Inflammatory macrophage treated with lipopolysaccharide for 1 hour (primary cell): ENCODE measurements at regions not wholly inside any gene's neighbourhood (a gene's known extent, or its start where the extent isn't known, plus 50 kb on each side); places are given as distances from the start of the nearest gene placed in this dataset.

Experiments used
- DNase-seq, 2 donors: peaks; one replicate each; pipeline ENCODE4 v3.0.0-alpha.2; 2020 to 2022

DNA sequence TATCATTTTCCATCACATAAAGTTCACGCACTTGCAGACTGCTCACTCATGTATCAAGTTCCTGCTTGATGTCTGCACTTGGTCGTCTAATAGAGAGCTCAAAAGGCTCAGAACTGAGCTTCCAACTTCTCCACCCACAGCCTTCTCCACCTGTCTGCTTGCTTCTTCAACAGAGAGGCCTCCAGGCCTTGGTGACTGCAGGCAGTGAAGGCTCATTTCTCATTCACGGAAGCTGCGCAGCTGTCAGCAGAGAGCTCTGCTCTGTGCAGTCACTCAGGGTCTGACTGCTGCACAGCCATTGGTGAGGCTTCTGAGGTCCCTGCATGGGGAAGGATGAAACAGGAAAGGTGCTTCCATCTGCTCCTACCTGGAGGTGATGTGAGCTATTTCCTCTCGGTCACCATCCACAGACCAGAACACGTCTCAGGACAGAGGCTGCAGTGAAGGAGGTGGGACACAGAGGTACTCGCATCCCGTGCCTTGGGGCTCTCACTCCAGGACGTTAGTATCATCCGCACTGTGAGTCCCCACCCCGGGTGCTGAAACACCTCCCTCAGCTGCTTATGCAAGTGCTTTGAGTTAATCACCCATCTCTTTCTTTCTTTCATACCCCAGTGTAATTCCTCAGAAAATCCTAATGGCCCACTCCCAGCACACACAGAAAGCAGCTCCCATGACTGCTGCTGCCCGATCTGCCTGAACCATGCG is 126.2 kb downstream of the TMEM18 start:
- no peak for DNase-seq

DNA sequence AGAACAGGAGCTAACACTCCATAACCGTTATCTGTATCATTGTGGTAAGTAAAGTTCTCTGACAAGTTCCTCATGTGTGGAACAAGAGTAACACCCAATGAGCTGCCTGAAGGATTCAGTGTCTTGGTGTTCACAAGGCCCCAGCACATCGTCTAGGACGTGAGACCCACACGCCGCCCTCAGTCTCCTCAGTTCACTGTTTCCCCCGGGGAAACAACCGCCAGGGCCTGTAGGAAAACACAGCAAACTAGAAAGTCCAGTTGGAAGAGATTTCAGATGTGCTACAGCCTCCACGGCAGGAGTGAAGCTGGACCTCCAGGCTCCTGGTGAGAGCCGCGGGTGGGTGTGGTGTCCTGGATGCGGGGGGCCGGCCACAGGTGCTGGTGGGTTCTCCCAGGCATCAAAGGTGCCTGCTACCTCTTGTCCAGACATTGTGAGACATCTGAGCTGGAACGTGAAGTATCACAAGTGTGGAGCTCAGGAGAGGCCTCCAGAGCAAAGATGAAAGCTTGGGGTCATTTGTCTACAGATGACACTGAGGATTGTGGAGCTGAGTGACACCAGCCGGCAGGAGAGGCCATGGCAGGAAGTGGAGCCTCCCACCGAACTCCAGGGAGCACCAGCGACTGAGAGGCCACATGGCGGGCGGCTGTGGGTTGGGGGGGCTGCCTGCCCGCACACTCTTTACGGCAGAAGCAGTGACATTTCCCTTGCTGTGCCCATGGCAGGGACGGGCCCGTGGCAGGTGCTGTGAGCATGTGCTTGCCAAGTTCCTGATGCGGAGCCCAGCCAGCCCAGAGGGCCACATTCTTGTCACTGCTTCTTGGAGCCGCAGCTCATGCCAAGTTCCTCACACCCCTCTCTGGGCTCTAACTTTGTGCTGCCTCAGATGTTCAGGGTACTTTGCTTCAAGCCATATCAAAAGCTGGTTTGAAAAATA is 131.2 kb downstream of the TMEM18 start:
- DNase-seq, result no peak

DNA sequence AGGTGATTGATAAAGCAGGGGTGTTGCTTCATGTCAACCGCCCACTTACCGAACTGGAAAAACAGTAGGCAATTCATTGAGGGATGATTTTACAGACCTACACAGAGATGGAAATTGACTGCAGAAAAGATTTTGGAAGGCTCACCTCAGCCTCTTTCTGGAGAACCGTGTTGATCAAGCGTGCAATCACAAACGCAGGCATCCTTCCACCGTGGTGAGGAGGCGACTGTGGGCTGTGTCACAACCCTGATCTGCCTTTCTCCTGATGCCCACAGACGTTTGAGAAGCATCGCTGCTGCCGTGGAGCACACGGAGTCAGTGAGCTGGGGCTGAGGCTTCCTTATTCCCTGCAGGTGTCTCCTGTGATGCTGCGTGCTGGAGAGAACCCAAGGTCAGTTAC is 132.0 kb downstream of the TMEM18 start:
- DNase-seq, result no peak

GRCh38 chr2:538646-539045 is 138.6 kb downstream of the TMEM18 start:
- DNase-seq, result no peak

GRCh38 chr2:535222-535621 is 142.0 kb downstream of the TMEM18 start:
- no peak for DNase-seq

DNA sequence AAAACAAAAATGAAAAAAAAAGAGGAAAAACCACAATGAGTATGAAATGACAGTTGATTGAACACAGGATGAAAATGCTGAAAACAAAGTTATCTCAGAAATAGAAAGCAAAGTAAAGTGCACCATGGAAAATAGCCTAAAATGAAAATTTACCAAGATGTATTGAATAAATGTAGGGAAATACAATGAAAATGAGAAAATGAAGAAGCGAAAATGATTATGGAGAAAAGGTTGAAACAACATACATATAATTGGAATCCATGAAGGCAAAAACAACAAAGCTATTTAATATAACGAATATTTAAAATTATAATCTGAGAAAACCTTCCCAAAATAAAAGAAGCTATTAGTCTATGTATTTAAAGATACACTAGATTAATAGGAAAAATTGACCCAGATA is 147.4 kb downstream of the TMEM18 start:
- DNase-seq, result no peak

GRCh38 chr2:529424-529823 is 147.8 kb downstream of the TMEM18 start:
- DNase-seq, result peak in 1 of 2 donors; percentile 3

DNA sequence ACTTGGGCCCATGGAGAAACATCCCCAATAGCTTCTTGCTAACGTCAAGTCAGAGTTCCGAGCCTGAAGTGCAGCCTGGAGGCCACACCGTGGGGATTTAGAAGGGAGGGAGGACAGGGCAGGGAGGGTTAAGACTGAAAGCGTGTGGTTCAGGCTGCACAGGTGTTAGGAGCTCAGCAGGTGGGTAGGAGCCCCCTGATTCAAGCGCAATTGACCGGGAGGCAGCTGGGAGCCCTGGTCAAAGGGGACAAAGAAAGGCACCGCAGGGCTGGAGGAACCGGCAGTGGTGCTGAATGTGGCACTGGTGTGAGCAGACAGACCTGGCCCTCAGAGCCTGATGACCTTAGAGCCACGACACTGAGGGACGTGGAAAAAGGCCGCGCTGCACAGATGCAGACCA is 149.6 kb downstream of the TMEM18 start:
- no peak for DNase-seq

DNA sequence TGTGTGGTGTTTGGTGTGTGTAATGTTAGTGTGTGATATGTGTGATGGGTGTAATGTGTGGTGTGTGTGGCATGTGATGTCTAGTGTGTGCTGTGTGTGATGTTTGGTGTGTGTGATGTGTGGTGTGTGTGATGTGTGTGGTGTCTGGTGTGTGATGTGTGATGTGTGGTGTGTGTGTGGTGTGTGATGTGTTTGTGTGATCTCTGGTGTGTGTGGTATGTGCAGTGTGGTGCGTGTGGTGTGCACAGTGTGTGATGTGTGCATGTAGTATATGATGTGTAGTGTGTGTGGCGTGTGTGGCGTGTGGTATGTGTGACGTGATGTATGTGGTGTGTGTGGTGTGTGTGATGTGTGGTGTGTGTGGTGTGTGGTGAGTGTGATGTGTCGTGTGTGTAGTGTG is 150.3 kb downstream of the TMEM18 start:
- DNase-seq, result no peak

GRCh38 chr2:525611-526010 is 151.6 kb downstream of the TMEM18 start:
- no peak for DNase-seq

GRCh38 chr2:525021-525420 is 152.2 kb downstream of the TMEM18 start:
- no peak for DNase-seq

GRCh38 chr2:524442-524841 is 152.8 kb downstream of the TMEM18 start:
- no peak for DNase-seq

- DNase-seq, result no peak
Observed at GRCh38 chr2:523698-524270, 153.4 kb downstream of the TMEM18 start.

- DNase-seq, result no peak
Observed at GRCh38 chr2:522776-523175, 154.4 kb downstream of the TMEM18 start.

DNA sequence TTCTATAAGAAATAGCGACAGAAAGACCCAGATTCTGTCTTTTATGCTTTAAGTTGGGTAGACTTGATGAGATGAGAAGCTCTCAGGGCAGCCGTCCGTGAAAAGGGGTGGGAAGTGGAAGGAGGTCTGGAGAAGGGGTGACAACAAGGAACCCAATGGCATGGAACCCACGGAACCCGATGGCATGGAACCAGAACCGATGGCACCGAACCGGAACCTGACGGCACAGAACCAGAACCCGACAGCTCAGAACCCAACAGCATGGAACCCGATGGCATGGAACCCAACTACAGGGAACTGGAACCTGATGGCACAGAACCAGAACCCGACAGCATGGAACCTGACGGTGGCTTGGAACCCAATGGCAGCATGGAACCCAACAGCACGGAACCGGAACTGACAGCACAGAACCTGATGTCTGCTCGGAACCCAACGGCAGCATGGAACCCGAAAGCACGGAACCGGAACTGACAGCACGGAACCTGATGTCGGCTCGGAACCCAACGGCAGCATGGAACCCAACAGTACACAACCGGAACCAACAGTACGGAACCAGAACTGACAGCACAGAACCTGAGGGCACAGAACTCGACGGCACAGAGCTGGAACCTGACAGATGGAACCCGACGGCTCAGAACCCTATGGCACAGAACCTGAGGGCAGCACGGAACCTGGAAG is 155.2 kb downstream of the TMEM18 start:
- DNase-seq, result no peak

DNA sequence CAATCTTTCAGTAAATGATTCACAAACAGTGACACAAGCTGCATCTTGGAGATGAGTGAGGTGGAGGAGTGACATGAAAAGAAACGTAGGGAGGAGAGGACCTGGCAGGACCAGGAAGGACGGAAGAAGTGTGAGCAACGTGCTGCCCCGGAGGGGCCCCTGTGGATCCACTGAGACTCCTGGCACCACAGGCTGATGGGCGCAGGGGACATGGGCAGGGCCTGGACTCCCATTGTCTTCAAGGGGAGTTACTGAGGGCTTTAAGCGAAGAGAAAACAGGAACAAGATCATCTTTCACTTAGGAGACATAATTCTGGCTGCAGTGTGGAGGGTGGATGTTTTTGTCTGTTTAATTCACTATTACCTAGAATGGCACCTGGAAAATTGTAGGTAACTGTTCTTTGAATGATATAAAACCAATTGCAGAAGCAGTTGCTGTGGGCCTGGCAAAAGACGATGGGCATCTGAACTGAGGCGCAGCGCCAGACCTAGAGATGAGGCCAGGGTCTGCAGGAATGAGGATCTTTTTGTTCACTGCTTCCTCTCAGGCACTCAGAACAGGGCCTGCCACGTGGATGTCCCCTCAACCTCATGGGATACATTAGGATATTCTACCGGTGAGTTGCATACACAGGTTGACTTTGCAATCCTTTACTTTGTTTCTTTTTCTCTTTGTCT is 156.4 kb downstream of the TMEM18 start:
- DNase-seq, result no peak

DNA sequence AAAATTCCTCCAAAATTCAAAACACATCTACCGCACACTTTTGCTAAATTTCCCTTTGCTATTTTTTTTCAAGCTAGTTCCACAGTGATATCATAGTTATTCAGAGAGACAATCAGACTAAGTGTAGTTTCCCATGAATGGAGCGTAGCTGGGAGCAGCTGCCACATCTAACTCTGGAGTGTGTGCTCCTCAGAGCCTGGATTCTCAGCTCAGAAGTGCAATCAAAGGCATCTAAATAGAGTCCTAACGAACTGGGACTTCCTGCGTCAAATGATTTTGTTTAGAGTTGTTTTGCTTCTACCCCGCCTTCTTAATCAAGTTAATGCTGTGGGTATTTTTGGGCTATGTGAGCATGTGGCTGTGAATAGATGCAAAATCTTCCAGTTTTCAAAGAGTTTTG is 160.3 kb downstream of the TMEM18 start:
- no peak for DNase-seq

DNA sequence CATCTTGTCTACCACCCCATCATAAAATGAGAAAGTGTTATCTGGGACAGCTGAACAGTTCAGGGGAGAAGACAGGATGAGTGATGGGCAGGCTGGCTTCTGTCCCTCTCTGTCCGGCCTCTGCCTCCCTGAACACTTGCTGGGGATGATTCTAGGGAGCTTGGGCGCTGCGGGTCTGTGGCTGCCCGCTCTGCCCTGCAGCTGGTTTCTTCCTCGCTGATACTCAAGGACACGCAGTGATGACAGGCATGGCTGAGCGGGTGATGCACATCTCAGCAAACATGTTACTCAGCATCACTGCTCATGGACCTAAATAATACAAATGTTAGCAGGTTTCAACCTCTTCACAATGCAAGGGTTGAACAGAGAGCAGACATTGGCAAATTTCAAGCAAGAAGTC is 161.1 kb downstream of the TMEM18 start:
- no peak for DNase-seq

DNA sequence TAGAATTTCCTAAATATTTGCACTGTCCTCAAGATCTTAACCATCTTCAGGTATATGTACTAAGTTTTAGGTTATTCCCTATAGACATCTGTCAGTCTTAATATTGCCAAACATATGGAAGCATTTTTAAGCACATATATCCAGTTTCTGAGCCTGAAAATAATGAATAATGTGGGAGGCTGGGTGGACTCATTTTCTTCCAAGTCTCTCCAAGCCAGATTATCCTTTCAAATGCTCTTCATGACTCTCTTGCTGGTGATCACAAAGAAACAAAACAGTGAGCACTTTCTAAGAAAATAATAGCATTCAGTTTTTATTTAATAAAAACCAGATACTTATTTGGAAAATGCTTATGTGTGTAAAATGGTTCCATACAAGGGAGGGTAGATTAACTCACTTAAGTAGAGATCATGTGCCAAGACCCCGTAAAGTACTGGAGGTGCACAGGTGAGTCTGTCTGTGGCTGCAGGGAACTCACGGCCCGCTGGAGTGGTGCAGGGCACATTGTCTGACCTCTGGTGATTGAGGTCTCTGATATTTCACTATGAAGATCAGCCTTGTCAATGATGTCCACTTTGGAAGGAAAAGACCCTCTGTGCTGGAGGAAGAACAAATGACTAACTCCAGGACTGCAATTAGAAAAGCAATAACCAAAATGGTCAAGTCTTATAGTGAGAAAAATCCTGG is 161.6 kb downstream of the TMEM18 start:
- DNase-seq, result no peak

DNA sequence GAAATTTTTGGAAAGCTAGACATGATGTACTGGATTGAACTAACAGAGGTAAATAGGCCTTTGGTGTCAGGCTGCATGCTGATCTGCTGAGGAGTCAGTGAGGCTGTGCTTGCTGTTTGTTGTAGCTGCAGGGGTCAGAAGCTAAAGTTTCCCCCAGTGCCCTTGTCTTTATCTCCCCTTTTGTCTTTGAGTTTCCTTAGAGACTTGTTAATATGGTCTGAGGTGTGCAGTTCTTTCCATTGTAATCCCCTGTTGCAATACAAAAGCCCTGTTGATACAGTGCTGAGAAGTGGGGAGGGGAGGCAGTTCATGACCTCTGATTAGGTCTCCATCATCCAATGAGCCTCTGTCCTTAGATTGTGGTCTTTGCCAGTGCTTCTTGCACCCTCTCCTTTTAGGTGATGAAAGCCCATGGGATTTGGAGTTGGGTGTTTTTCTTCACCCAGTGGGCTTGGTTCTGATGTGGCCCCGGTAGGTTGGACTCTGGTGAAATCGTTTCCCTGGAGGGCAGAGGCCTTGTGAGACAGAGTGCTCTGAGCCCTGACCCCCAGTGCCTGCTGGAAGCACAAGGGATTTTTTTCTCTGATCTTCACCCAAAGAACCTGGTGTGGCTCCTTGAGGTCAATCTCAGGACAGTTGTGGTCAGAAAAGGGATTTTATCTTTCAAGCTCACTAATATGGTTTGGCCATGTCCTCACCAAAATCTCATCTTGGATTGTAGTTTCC is 163.1 kb downstream of the TMEM18 start:
- no peak for DNase-seq

DNA sequence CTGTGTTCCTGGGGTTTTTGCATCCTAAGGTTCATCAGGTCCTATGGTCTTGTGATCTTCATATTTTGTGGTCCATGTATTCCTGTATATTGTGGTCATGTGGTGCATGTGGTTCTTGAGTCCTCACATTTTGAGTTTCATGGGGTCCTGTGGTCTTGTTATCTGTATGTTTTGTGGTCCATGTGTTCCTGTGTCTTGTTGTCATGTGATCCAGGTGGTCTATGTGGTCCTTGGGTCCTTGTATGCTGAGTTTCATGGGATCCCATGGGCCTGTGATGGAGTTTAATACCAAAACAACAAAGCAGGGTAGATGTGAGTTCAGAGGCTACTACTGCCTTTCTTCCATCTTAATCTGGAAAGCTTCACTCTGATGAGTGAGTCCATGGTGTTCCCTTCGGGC is 166.4 kb downstream of the TMEM18 start:
- no peak for DNase-seq
